ENCODE measurements at regions not wholly inside any gene's neighbourhood (a gene's known extent, or its start where the extent isn't known, plus 50 kb on each side); places are given as distances from the start of the nearest gene placed in this dataset.

DNA sequence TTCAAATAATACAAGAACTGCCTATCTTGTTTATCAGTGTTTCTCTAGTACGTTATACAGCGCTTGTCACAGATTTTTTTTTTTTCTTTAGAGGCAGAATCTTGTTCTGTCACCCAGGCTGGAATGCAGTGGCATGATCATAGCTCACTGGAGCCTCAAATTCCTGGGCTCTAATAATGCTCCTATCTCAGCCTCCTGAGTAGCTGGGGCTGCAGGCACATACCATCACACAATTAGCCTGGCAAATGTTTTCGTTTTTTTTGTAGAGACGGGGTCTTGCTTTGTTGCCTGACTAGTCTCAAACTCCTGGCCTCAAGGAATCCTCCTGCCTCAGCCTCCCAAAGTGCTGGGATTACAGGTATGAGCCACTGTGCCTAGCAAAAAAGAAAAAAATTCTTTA lies 66.0 kb upstream of the FREM2 start (continued):
- no peak for TF ChIP-seq FOXM1 (IDR thresholded peaks at IDR 0.05; ENCODE audit: low read depth, low read length)
- TF ChIP-seq, protein P1, sequence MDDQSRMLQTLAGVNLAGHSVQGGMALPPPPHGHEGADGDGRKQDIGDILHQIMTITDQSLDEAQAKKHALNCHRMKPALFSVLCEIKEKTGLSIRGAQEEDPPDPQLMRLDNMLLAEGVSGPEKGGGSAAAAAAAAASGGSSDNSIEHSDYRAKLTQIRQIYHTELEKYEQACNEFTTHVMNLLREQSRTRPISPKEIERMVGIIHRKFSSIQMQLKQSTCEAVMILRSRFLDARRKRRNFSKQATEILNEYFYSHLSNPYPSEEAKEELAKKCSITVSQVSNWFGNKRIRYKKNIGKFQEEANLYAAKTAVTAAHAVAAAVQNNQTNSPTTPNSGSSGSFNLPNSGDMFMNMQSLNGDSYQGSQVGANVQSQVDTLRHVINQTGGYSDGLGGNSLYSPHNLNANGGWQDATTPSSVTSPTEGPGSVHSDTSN (IDR thresholded peaks at IDR 0.05; ENCODE audit: insufficient replicate concordance, low read depth, low read length) = no peak
- TF ChIP-seq POLR2A (IDR thresholded peaks at IDR 0.05; ENCODE audit: low read depth, low read length) = no peak
- no peak for TF ChIP-seq CHD4 (IDR thresholded peaks at IDR 0.05)
- TF ChIP-seq, protein P2, sequence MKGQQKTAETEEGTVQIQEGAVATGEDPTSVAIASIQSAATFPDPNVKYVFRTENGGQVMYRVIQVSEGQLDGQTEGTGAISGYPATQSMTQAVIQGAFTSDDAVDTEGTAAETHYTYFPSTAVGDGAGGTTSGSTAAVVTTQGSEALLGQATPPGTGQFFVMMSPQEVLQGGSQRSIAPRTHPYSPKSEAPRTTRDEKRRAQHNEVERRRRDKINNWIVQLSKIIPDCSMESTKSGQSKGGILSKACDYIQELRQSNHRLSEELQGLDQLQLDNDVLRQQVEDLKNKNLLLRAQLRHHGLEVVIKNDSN (IDR thresholded peaks at IDR 0.05; ENCODE audit: borderline replicate concordance, extremely low read length, insufficient read depth, low read depth, low read length) = no peak
- TF ChIP-seq MYC (IDR thresholded peaks at IDR 0.05; ENCODE audit: insufficient read depth, insufficient read length, insufficient replicate concordance, low read length, severe bottlenecking) = no peak

- no peaks in the 10 kb centered on the region for H4K20me1 ChIP-seq (ENCODE audit: control insufficient read depth, insufficient read depth)
- FAIRE-seq (no peak), ATAC-seq (no peak), DNase-seq (ENCODE audit: low read depth, low spot score) (no peak)
- no TSS peak for BruUV-seq (replicated peaks)
- RAD21 ChIA-PET (ENCODE audit: unreplicated experiment) = no interaction called here
- no peaks in the 10 kb centered on the region for H3K79me2 ChIP-seq (ENCODE audit: control insufficient read depth, insufficient read depth, low read length)
- no peak overlapping the region for H3K9ac ChIP-seq (ENCODE audit: control insufficient read depth, insufficient read depth, low read length)
- H3K4me2 ChIP-seq (ENCODE audit: control insufficient read depth, insufficient read depth) = no peak overlapping the region
- no peak for TF ChIP-seq SIN3A (IDR thresholded peaks at IDR 0.05; ENCODE audit: low read depth, low read length)
- TF ChIP-seq, protein P2 (IDR thresholded peaks at IDR 0.05; ENCODE audit: borderline replicate concordance, extremely low read length, insufficient read depth, low read depth, low read length) = no peak
- TF ChIP-seq, protein P3, sequence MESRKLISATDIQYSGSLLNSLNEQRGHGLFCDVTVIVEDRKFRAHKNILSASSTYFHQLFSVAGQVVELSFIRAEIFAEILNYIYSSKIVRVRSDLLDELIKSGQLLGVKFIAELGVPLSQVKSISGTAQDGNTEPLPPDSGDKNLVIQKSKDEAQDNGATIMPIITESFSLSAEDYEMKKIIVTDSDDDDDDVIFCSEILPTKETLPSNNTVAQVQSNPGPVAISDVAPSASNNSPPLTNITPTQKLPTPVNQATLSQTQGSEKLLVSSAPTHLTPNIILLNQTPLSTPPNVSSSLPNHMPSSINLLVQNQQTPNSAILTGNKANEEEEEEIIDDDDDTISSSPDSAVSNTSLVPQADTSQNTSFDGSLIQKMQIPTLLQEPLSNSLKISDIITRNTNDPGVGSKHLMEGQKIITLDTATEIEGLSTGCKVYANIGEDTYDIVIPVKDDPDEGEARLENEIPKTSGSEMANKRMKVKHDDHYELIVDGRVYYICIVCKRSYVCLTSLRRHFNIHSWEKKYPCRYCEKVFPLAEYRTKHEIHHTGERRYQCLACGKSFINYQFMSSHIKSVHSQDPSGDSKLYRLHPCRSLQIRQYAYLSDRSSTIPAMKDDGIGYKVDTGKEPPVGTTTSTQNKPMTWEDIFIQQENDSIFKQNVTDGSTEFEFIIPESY (IDR thresholded peaks at IDR 0.05) = no peak
- no peak for TF ChIP-seq SMAD1 (IDR thresholded peaks at IDR 0.05; ENCODE audit: low read depth, partially characterized antibody)
- TF ChIP-seq MYC (IDR thresholded peaks at IDR 0.05; ENCODE audit: insufficient read depth, insufficient read length, insufficient replicate concordance, low read length, severe bottlenecking) = no peak
- no peak for TF ChIP-seq TCF3 (IDR thresholded peaks at IDR 0.05; ENCODE audit: borderline replicate concordance, insufficient read depth, low read depth, low read length)
- no peak for TF ChIP-seq TCF12 (IDR thresholded peaks at IDR 0.05; ENCODE audit: low read depth, low read length)
- TF ChIP-seq EP300 (IDR thresholded peaks at IDR 0.05; ENCODE audit: borderline replicate concordance in 1 of 2, control insufficient read depth in 1 of 2, low read depth in 2 of 2, low read length in 2 of 2) = no peak
- no peak for TF ChIP-seq RELB (IDR thresholded peaks at IDR 0.05; ENCODE audit: low read depth)
- TF ChIP-seq RELA (IDR thresholded peaks at IDR 0.05; ENCODE audit: borderline replicate concordance, partially characterized antibody) = no peak
- TF ChIP-seq CBX3 (IDR thresholded peaks at IDR 0.05; ENCODE audit: borderline replicate concordance, low read depth) = no peak
- H3K27ac ChIP-seq (ENCODE audit: control insufficient read depth, insufficient read depth) = no peak overlapping the region
- no peak overlapping the region for H2AFZ ChIP-seq (ENCODE audit: control insufficient read depth, low read depth, low read length)
- H3K27me3 ChIP-seq (replicated peaks in 1 of 2; ENCODE audit: control insufficient read depth in 2 of 2, insufficient read depth in 2 of 2, low read length in 1 of 2) = no peaks in the 10 kb centered on the region
- CTCF ChIA-PET = no interaction called here
- in situ Hi-C loops (cut with MboI) = no loop called here
- POLR2A ChIA-PET = no interaction called here
- H3K4me1 ChIP-seq (ENCODE audit: control insufficient read depth, insufficient read depth, low read length) = no peaks in the 10 kb centered on the region
- no peaks in the 10 kb centered on the region for H3K9me3 ChIP-seq (replicated peaks; ENCODE audit: control insufficient read depth, insufficient read depth, low read length)
- SMC1A ChIA-PET (ENCODE audit: uncharacterized antibody, unreplicated experiment) = no interaction called here
- no peaks in the 10 kb centered on the region for H3K36me3 ChIP-seq (ENCODE audit: control insufficient read depth in 2 of 2, insufficient read depth in 2 of 2, low read length in 1 of 2)
- H3K4me3 ChIP-seq = no peak overlapping the region
- intact Hi-C loops (cut with micrococcal nuclease; ENCODE audit: unreplicated experiment) = no loop called here
- 22% methylated on average over 10 of the region's 10 CpGs for WGBS (ENCODE audit: insufficient coverage, insufficient replicate concordance, low lambda C conversion rate, missing lambda C conversion rate)
Measured at GRCh38 chr13:38624822-38625221, 62.1 kb upstream of the FREM2 start.

Data from GM12878 (cell line).